Mesendoderm (in vitro differentiated cells): ENCODE measurements at regions not wholly inside any gene's neighbourhood (a gene's known extent, or its start where the extent isn't known, plus 50 kb on each side); places are given as distances from the start of the nearest gene placed in this dataset.

Source experiments
- DNase-seq: peaks from one replicate; pipeline ENCODE4 v3.0.0; 2013
- H2AK5ac ChIP-seq: 2 replicates; pipeline ENCODE4 v1.6.1; 2013; ENCODE audit warnings: low read length, inconsistent platforms
- H2BK120ac ChIP-seq: 2 replicates; pipeline ENCODE4 v1.6.1; 2013; ENCODE audit warnings: low read depth, mild to moderate bottlenecking, low read length, moderate library complexity, mixed read lengths
- H2BK15ac ChIP-seq: replicated peaks from 2 replicates; pipeline ENCODE4 v1.6.1; 2013; ENCODE audit warnings: low read depth, mild to moderate bottlenecking, moderate library complexity
- H2BK5ac ChIP-seq: 2 replicates; pipeline ENCODE4 v1.6.1; 2013; ENCODE audit warnings: low read length, inconsistent platforms
- H3K18ac ChIP-seq: 2 replicates; pipeline ENCODE4 v1.6.1; 2013; ENCODE audit warnings: mild to moderate bottlenecking, low read length, mixed read lengths
- H3K23ac ChIP-seq: one replicate; pipeline ENCODE4 v1.6.1; 2013; ENCODE audit warnings: low read length
- H3K27ac ChIP-seq: 2 replicates; pipeline ENCODE4 v1.5.1; 2013; ENCODE audit warnings: low read depth, mild to moderate bottlenecking, inconsistent platforms, low read length, moderate library complexity
- H3K27me3 ChIP-seq: 2 replicates; pipeline ENCODE4 v1.6.1; 2013; ENCODE audit warnings: low read length, control low read depth, mild to moderate bottlenecking, inconsistent platforms; ENCODE audit not compliant: insufficient read depth, poor library complexity
- H3K36me3 ChIP-seq: 2 replicates; pipeline ENCODE4 v1.6.1; 2013; ENCODE audit warnings: low read length, inconsistent platforms; ENCODE audit not compliant: control insufficient read depth, insufficient read depth
- H3K4ac ChIP-seq: one replicate; pipeline ENCODE4 v1.6.1; 2013; ENCODE audit warnings: low read depth, mild to moderate bottlenecking, low read length, moderate library complexity
- H3K4me1 ChIP-seq: 2 replicates; pipeline ENCODE4 v1.6.1; 2013; ENCODE audit warnings: low read depth, low read length, inconsistent platforms; ENCODE audit not compliant: control insufficient read depth
- H3K4me2 ChIP-seq: 2 replicates; pipeline ENCODE4 v1.6.1; 2013; ENCODE audit warnings: low read length
- H3K4me3 ChIP-seq: 2 replicates; pipeline ENCODE4 v1.5.1; 2013; ENCODE audit warnings: mild to moderate bottlenecking, low read length
- H3K56ac ChIP-seq: one replicate; pipeline ENCODE4 v1.6.1; 2013; ENCODE audit warnings: low read length
- H3K79me1 ChIP-seq: 2 replicates; pipeline ENCODE4 v1.6.1; 2013; ENCODE audit warnings: low read length, inconsistent platforms
- H3K79me2 ChIP-seq: 2 replicates; pipeline ENCODE4 v1.6.1; 2013; ENCODE audit warnings: mild to moderate bottlenecking, low read length; ENCODE audit not compliant: control insufficient read depth, insufficient read depth
- H3K9ac ChIP-seq: 2 replicates; pipeline ENCODE4 v1.6.1; 2013; ENCODE audit warnings: low read length, inconsistent platforms
- H4K5ac ChIP-seq: one replicate; pipeline ENCODE4 v1.6.1; 2013; ENCODE audit warnings: low read length
- H4K8ac ChIP-seq: one replicate; pipeline ENCODE4 v1.6.1; 2013; ENCODE audit warnings: low read depth, mild to moderate bottlenecking, control low read depth, low read length, moderate library complexity
- WGBS: extraction: QIAGEN DNeasy Blood & Tissue Kit; methylation state at CpG from one replicate; pipeline ENCODE4 v1.1.7; 2013; ENCODE audit warnings: low lambda C conversion rate, missing lambda C conversion rate; ENCODE audit not compliant: insufficient coverage; ENCODE audit errors: extremely low coverage; 5-methylcytosine and 5-hydroxymethylcytosine counted together

DNA sequence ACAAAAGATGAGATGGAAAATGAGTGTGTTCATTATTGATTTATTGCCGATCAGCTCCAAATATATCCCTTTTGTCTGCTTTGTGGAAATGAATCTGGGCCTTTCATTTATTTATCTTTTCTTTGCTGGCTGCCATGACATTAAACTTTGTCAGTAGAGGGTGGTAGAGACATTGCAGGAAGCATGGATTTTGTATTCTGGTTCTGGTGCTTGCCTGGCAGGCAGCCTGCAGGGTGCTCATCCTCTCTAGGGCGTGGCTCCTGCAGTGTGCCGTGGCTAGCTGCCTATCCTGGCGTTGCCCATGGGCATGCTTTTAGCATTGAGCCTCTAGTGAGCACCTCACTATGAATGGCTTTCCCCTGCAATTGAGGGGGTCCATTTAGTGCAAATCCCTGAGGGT lies 593.1 kb downstream of the RNF144A start:
- no CpG with 5 or more reads among the region's 4 CpGs for WGBS
- Histone ChIP-seq H4K5ac (no peak overlapping the region), H3K18ac (no peak overlapping the region)

DNA sequence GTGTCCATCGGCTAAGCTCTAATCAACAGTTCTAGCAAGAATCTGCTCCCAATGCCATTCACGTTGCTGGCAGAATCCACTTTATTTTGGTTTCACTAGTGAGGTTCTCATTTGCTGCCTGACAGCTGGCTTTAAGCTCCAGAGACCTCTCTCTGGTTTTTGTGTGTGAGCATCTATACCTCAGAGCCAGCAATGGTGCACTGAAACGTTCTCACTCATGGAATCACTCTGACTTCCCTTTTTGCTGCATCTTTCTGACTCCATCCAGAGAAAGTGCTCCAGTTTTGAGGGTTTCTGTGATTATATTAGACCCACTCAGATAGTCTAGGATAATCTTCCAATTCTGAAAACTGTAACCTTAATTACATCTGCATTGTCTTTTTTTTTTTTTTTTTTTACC lies 596.6 kb downstream of the RNF144A start:
- H2AK5ac ChIP-seq: no peak overlapping the region
- no peaks in the 10 kb centered on the region for H3K36me3 ChIP-seq
- H3K4me1 ChIP-seq: no peaks in the 10 kb centered on the region
- no peak overlapping the region for H3K18ac ChIP-seq
- no peak overlapping the region for H3K9ac ChIP-seq
- no peak overlapping the region for H3K4me3 ChIP-seq
- WGBS: no CpG with 5 or more reads among the region's 3 CpGs
- H3K79me1 ChIP-seq: no peaks in the 10 kb centered on the region
- no peaks in the 10 kb centered on the region for H3K27me3 ChIP-seq
- H2BK5ac ChIP-seq: no peak overlapping the region
- H3K56ac ChIP-seq: no peak overlapping the region
- H3K27ac ChIP-seq: no peak overlapping the region
- H3K79me2 ChIP-seq: no peaks in the 10 kb centered on the region
- no peak overlapping the region for H4K8ac ChIP-seq
- DNase-seq: no peak
- H3K4ac ChIP-seq: no peak overlapping the region
- H2BK120ac ChIP-seq: no peak overlapping the region
- H3K4me2 ChIP-seq: no peak overlapping the region
- no peak overlapping the region for H2BK15ac ChIP-seq
- H4K5ac ChIP-seq: no peak overlapping the region
- H3K23ac ChIP-seq: no peak overlapping the region

More for the DNA sequence above, 593.1 kb downstream of the RNF144A start:
- H3K4ac ChIP-seq: no peak overlapping the region
- peak; percentile 12 for DNase-seq
- H3K27ac ChIP-seq: no peak overlapping the region
- no peak overlapping the region for H3K4me2 ChIP-seq
- no peaks in the 10 kb centered on the region for H3K27me3 ChIP-seq
- no peaks in the 10 kb centered on the region for H3K4me1 ChIP-seq
- no peaks in the 10 kb centered on the region for H3K79me2 ChIP-seq
- no peak overlapping the region for H2BK5ac ChIP-seq
- no peak overlapping the region for H2AK5ac ChIP-seq
- H3K79me1 ChIP-seq: no peaks in the 10 kb centered on the region
- H3K56ac ChIP-seq: no peak overlapping the region
- no peak overlapping the region for H3K4me3 ChIP-seq
- H3K23ac ChIP-seq: no peak overlapping the region
- no peak overlapping the region for H4K8ac ChIP-seq
- no peak overlapping the region for H2BK120ac ChIP-seq
- no peaks in the 10 kb centered on the region for H3K36me3 ChIP-seq
- H3K9ac ChIP-seq: no peak overlapping the region
- H2BK15ac ChIP-seq: no peak overlapping the region

DNA sequence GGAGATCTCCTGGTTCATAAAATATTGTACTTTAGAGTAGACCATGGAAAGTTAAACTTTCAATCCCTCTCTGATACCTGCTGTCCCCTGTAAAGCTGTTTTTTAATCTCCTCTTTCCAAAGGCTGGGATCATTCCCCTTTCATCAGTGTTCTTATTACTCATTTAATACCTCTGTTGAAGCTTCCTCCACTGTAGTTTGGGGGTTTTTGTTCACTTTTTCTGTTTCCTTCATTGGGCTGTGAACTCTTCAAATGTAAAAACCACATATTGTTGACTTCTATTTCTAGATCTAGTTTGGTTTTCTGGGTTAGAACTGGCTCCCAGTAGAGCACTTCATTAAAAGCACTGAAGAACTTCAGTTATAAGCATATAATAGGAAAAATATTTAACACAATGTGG lies 598.1 kb downstream of the RNF144A start:
- no peak for DNase-seq

DNA sequence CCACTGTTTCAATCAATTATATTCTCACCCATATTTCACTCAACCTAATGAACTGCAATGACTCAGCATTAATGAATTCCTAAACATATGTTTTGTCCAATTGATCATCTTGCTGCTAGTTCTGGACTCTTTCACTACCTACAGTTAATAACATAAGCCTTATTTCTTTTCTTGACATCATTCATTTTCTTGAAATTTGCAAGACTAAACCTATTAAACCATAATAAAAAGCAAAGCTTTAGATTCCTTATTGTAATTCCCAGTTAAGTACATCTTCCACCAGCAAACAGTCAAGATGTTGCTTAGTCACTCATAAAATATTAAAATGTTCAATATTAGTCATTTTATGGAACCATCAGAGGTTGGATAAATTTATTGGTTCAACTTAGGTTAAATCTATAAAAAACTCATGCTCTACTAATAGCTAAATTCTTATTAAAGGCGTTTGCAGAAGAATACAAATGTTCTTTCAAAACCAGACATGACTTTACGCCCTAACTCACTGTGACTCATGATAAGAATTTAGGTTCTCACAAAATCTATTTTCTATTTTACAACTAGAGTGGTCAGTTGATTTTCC lies 599.4 kb downstream of the RNF144A start:
- no peak overlapping the region for H2AK5ac ChIP-seq
- no peak overlapping the region for H2BK5ac ChIP-seq
- H3K27ac ChIP-seq: no peak overlapping the region
- no peak overlapping the region for H3K23ac ChIP-seq
- no peak overlapping the region for H2BK15ac ChIP-seq
- H3K4me3 ChIP-seq: no peak overlapping the region
- no peak overlapping the region for H3K4ac ChIP-seq
- H3K36me3 ChIP-seq: no peaks in the 10 kb centered on the region
- H4K8ac ChIP-seq: no peak overlapping the region
- H3K27me3 ChIP-seq: no peaks in the 10 kb centered on the region
- H2BK120ac ChIP-seq: no peak overlapping the region
- no peaks in the 10 kb centered on the region for H3K4me1 ChIP-seq
- H3K4me2 ChIP-seq: no peak overlapping the region
- no peak overlapping the region for H3K9ac ChIP-seq
- no peak overlapping the region for H3K18ac ChIP-seq
- no peak overlapping the region for H3K56ac ChIP-seq
- no peaks in the 10 kb centered on the region for H3K79me1 ChIP-seq
- no peaks in the 10 kb centered on the region for H3K79me2 ChIP-seq
- WGBS: no CpG with 5 or more reads among the region's 2 CpGs
- H4K5ac ChIP-seq: no peak overlapping the region
- DNase-seq: no peak

More for the DNA sequence above, 598.1 kb downstream of the RNF144A start:
- H3K79me2 ChIP-seq: no peaks in the 10 kb centered on the region
- no peak overlapping the region for H3K4ac ChIP-seq
- H3K4me3 ChIP-seq: no peak overlapping the region
- H3K27ac ChIP-seq: no peak overlapping the region
- no peak overlapping the region for H2BK15ac ChIP-seq
- no peak overlapping the region for H3K4me2 ChIP-seq
- no peaks in the 10 kb centered on the region for H3K4me1 ChIP-seq
- H3K27me3 ChIP-seq: no peaks in the 10 kb centered on the region
- no peak overlapping the region for H4K8ac ChIP-seq
- no peak overlapping the region for H2AK5ac ChIP-seq
- H2BK120ac ChIP-seq: no peak overlapping the region
- no peaks in the 10 kb centered on the region for H3K36me3 ChIP-seq
- H3K56ac ChIP-seq: no peak overlapping the region
- no peaks in the 10 kb centered on the region for H3K79me1 ChIP-seq
- no peak overlapping the region for H2BK5ac ChIP-seq
- no peak overlapping the region for H3K18ac ChIP-seq
- no peak overlapping the region for H3K23ac ChIP-seq
- H3K9ac ChIP-seq: no peak overlapping the region
- no peak overlapping the region for H4K5ac ChIP-seq

DNA sequence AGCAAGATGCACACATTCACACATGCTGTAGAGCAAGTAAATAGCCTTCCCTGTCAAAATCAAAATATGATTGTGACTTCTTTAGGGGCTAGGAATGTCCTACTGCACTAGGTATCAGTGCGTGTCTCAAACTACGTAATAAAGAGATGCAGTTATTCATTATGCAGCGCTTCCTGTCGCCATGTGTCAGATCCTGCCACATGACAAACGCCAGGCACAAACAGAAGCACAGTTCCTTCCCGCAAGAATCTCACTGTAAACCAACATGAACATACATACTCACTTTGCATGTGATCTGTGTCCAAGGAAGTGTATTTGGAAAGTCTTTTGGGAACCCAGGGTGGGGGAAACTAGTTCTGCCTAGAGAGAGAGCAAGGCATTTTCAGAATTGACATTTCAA lies 599.9 kb downstream of the RNF144A start:
- no peak overlapping the region for H3K27ac ChIP-seq
- WGBS: no CpG with 5 or more reads among the region's 6 CpGs
- H3K4me3 ChIP-seq: no peak overlapping the region

DNA sequence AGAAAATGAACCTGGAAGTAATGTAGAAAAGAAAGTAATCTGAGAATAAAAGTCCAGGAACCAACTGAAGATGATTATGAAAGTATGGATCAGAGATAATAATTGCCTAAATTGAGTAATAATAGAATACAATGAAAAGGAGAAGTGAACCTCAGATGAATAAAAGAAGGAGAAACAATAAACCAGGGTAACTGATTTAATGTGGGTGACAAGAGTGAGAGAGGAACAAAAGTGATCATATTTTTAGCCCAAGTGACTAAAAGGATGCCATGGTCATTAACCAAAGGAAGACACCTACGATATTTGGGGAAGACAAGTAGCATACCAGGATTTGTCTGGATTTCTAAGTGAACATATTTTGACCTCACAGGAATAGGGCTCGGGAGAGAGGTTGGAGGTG lies 600.6 kb downstream of the RNF144A start:
- Histone ChIP-seq H3K79me1 (no peaks in the 10 kb centered on the region), H3K23ac (no peak overlapping the region), H2AK5ac (no peak overlapping the region), H2BK5ac (no peak overlapping the region), H3K79me2 (no peaks in the 10 kb centered on the region), H2BK15ac (no peak overlapping the region), H3K4me2 (no peak overlapping the region), H3K18ac (no peak overlapping the region), H4K5ac (no peak overlapping the region), H3K4me3 (no peak overlapping the region), H4K8ac (no peak overlapping the region), H3K4me1 (no peaks in the 10 kb centered on the region), H3K27me3 (no peaks in the 10 kb centered on the region), H3K4ac (no peak overlapping the region), H3K9ac (no peak overlapping the region), H2BK120ac (no peak overlapping the region), H3K56ac (no peak overlapping the region), H3K27ac (no peak overlapping the region), H3K36me3 (no peaks in the 10 kb centered on the region)
- WGBS: no CpG with 5 or more reads among the region's 2 CpGs
- DNase-seq: no peak

More for the DNA sequence above, 599.9 kb downstream of the RNF144A start:
- Histone ChIP-seq H3K56ac (no peak overlapping the region), H3K4ac (no peak overlapping the region), H3K9ac (no peak overlapping the region), H3K79me2 (no peaks in the 10 kb centered on the region), H4K5ac (no peak overlapping the region), H2AK5ac (no peak overlapping the region), H3K79me1 (no peaks in the 10 kb centered on the region), H3K23ac (no peak overlapping the region), H3K4me2 (no peak overlapping the region), H3K18ac (no peak overlapping the region), H3K4me1 (no peaks in the 10 kb centered on the region), H2BK5ac (no peak overlapping the region), H4K8ac (no peak overlapping the region), H3K27me3 (no peaks in the 10 kb centered on the region), H2BK120ac (no peak overlapping the region), H2BK15ac (no peak overlapping the region), H3K36me3 (no peaks in the 10 kb centered on the region)
- DNase-seq: no peak
